ENCODE measurements at regions not wholly inside any gene's neighbourhood (a gene's known extent, or its start where the extent isn't known, plus 50 kb on each side); places are given as distances from the start of the nearest gene placed in this dataset.
"Not testable (repeated sequence)": the region's sequence is repeated elsewhere in the genome, so short reads cannot be mapped to it uniquely, and the experiment has no call there.

DNA sequence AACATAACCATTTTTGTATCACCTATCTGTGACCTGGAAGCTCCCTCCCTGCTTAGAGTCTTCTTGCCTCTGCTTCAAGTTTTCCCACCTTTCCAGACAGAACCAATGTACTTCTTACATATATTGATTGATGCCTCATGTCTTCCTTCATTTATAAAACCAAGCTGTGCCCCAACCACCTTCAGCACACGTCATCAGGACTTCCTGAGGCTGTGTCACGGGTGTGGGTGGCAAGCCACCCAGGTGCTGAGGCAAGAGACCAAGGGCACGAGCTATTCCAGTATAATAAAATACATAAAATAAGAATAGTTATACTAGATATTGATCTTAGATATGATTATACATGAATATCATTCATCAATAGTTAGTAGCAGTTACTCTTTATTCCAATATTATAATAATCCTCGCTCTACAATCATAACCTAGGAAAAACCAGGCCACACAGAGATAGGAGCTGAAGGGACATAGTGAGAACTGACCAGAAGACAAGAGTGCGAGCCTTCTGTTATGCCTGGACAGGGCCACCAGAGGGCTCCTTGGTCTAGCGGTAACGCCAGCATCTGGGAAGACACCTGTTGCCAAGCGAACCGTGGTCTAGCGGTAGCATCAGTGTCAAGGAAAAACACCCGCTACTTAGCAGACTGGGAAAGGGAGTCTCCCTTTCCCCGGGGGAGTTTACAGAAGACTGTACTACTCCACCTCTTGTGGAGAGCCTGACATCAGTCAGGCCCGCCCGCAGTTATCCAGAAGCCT, 180.2 kb upstream of the ERCC4 start:
- H3K4me1 Mint-ChIP-seq; H3K4me3 Mint-ChIP-seq; DNase-seq; H3K36me3 Mint-ChIP-seq (ENCODE audit: low read depth); H3K27ac Mint-ChIP-seq; ATAC-seq; H3K27me3 Mint-ChIP-seq; H3K9me3 ChIP-seq (ENCODE audit: control insufficient read depth, low read length, poor library complexity, severe bottlenecking): not testable (repeated sequence)

DNA sequence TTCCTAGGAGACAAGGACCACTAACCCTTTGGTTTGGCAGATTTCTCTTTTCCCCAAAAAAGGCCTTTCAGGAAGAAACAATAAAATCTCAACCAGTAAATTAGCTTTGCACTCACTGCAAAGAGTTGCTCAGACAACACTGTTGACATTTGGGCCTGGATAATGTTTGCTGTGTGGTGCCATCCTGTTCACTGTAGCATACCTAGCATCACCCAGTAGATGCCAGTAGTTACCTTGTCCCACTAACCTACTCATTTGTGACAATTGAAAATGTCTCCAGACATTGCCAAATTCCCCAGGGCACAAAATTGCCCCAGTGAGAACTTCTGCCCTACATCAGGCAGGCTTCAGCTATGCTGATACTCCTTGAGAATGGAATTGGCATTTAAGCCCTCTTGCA, 177.0 kb upstream of the ERCC4 start:
- no peak overlapping the region for H3K27ac Mint-ChIP-seq
- no peaks in the 10 kb centered on the region for H3K4me1 Mint-ChIP-seq
- H3K27me3 Mint-ChIP-seq: no peaks in the 10 kb centered on the region
- no peak for DNase-seq
- peaks cover 3% of the 10 kb centered on the region for H3K9me3 ChIP-seq (ENCODE audit: control insufficient read depth, low read length, poor library complexity, severe bottlenecking)
- no peaks in the 10 kb centered on the region for H3K36me3 Mint-ChIP-seq (ENCODE audit: low read depth)
- no peak overlapping the region for H3K4me3 Mint-ChIP-seq
- no peak for ATAC-seq

DNA sequence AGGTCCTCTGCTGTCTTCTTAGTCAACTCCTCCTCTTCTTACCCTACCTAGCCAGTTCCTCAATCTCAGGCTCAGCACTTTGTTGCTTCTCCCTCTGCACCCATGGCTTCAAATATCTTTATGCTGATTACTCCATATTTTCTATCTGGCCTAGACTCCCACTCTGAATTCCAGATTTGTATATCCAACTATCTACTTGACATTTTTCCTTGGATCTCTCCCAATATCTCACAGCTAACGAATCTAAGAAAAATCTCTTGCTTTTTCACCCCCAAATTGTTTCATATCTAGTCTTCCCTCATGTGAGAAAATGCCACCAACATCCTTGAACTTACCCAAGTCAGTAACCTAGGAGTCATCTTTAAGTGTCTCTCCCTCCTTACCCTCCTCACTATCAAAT, 176.4 kb upstream of the ERCC4 start:
- no peaks in the 10 kb centered on the region for H3K4me1 Mint-ChIP-seq
- H3K27ac Mint-ChIP-seq: no peak overlapping the region
- no peaks in the 10 kb centered on the region for H3K36me3 Mint-ChIP-seq (ENCODE audit: low read depth)
- DNase-seq (no peak), ATAC-seq (no peak)
- no peaks in the 10 kb centered on the region for H3K27me3 Mint-ChIP-seq
- peaks cover 3% of the 10 kb centered on the region for H3K9me3 ChIP-seq (ENCODE audit: control insufficient read depth, low read length, poor library complexity, severe bottlenecking)
- H3K4me3 Mint-ChIP-seq: no peak overlapping the region

DNA sequence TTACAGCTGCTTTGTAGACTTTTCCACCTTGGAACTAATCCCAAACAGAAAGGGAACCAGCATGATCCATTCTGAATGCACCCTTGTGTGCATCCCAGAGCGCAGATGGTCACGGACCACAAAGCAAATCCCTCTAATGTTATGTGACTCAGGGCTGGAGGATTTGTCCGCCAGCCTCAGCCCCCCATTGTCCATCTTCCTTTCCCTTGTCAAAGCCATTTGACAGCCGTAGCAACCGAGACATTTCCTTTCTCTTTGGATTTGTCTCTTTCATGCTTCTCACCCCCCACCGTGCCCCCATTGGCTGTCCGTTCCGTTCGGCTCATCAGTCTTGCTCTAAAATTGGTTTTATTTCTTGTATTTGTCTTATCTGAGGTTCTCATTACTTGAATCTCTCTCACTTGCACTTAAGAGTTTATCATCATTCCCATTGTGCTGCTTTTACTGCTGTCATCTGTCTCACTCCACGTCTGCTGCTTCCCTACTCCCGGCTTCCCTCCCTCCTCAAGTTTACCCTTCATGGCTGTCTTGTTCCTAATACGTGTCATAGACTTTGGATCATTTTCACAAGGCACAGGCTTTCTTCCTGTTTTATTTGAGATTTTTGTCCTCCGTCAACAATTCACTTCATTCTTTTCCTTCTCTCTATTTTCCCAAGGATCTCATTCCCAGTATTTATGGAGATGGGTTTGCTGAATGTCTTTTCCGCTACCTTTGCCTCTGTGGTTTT, 163.4 kb upstream of the ERCC4 start:
- DNase-seq (no peak), ATAC-seq (no peak)
- Mint-ChIP-seq H3K4me3 (no peak overlapping the region), H3K27ac (no peak overlapping the region), H3K27me3 (no peaks in the 10 kb centered on the region), H3K36me3 (ENCODE audit: low read depth) (no peaks in the 10 kb centered on the region), H3K4me1 (no peaks in the 10 kb centered on the region)
- no peaks in the 10 kb centered on the region for H3K9me3 ChIP-seq (ENCODE audit: control insufficient read depth, low read length, poor library complexity, severe bottlenecking)

DNA sequence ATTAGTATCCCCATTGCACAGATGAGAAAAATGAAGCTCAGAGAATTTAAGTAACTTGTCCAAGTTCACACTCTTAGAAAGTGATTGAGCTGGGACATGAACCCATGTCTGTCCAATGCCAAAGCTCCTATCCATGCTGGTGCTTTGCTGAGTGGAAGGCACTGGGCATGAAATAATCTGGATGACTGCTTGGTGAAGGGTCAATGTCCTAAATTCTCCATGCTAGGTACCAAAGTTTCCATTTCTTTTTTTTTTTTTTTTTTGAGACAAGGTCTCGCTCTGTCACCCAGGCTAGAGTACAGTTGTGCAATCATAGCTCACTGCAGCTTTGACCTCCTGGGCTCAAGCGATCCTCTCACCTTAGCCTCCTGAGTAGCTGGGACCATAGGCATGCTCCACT, 153.6 kb upstream of the ERCC4 start:
- DNase-seq (no peak), ATAC-seq (no peak)
- no peaks in the 10 kb centered on the region for H3K9me3 ChIP-seq (ENCODE audit: control insufficient read depth, low read length, poor library complexity, severe bottlenecking)
- no peak overlapping the region for H3K27ac Mint-ChIP-seq
- no peaks in the 10 kb centered on the region for H3K36me3 Mint-ChIP-seq (ENCODE audit: low read depth)
- H3K27me3 Mint-ChIP-seq: peaks cover 5% of the 10 kb centered on the region
- no peaks in the 10 kb centered on the region for H3K4me1 Mint-ChIP-seq
- H3K4me3 Mint-ChIP-seq: no peak overlapping the region

DNA sequence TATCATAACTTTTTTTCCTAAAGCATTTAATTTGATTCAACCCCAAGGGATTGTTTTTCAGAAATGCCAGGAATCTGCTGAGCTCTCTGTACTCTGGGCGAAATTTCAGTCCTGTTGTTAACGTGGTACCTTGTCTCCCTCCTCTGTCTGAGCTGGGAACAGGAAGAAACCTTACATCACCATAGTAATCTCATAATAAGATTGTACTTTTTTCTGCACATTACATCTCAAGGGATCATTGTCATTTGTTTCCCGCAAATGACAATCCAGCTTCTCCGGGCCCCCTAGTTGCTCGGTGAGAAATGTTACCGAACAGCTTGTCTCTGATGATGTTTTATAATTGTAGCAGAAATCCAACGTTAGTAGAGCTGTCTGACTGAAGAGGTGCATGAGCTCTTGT, 152.7 kb upstream of the ERCC4 start:
- Mint-ChIP-seq H3K4me1 (no peaks in the 10 kb centered on the region), H3K4me3 (no peak overlapping the region), H3K27ac (no peak overlapping the region), H3K36me3 (ENCODE audit: low read depth) (no peaks in the 10 kb centered on the region), H3K27me3 (peaks cover 1% of the 10 kb centered on the region)
- DNase-seq (no peak), ATAC-seq (no peak)
- no peaks in the 10 kb centered on the region for H3K9me3 ChIP-seq (ENCODE audit: control insufficient read depth, low read length, poor library complexity, severe bottlenecking)

DNA sequence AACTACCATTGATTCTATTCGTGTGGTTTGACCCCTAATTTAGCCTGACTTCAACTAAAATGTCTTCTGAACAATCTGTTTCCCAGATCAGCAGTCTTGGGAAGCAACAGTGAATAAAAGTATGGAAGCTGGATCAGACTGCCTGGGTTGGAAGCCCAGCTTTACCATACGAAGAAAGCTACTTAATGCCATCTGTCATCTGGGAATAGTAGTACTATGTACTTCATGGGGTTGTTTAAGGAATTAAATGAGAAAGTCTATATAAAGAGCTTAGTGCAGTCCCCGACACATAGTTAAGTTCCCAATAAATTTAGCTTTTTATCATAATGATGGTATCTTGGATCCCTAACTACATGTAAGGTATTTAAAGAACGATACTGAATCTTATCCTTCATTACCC, 151.5 kb upstream of the ERCC4 start:
- no peaks in the 10 kb centered on the region for H3K27me3 Mint-ChIP-seq
- H3K9me3 ChIP-seq (ENCODE audit: control insufficient read depth, low read length, poor library complexity, severe bottlenecking): no peaks in the 10 kb centered on the region
- ATAC-seq (no peak), DNase-seq (no peak)
- H3K36me3 Mint-ChIP-seq (ENCODE audit: low read depth): no peaks in the 10 kb centered on the region
- no peak overlapping the region for H3K4me3 Mint-ChIP-seq
- no peak overlapping the region for H3K27ac Mint-ChIP-seq
- no peaks in the 10 kb centered on the region for H3K4me1 Mint-ChIP-seq

DNA sequence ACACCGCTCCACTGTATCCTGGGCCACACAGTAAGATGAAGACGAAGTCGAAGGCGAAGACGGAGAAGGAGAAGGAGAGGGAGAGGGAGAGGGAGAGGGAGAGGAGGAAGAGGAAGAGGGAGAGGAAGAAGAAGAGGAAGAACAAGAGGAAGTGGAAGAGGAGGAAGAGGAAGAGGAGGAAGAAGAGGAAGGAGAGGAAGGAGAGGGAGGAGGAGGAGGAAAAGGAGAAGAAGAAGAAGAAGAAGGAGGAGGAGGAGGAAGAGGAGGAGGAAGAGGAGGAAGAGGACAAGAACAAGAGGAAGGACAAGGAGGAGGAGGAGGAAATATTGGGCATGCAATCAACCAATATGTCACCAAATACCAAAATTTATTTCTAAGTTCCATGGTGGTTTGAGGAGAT, 149.5 kb upstream of the ERCC4 start:
- H3K9me3 ChIP-seq (ENCODE audit: control insufficient read depth, low read length, poor library complexity, severe bottlenecking): no peaks in the 10 kb centered on the region
- Mint-ChIP-seq H3K27ac (no peak overlapping the region), H3K27me3 (no peaks in the 10 kb centered on the region), H3K4me1 (no peaks in the 10 kb centered on the region), H3K4me3 (no peak overlapping the region), H3K36me3 (ENCODE audit: low read depth) (no peaks in the 10 kb centered on the region)
- ATAC-seq (no peak), DNase-seq (no peak)

DNA sequence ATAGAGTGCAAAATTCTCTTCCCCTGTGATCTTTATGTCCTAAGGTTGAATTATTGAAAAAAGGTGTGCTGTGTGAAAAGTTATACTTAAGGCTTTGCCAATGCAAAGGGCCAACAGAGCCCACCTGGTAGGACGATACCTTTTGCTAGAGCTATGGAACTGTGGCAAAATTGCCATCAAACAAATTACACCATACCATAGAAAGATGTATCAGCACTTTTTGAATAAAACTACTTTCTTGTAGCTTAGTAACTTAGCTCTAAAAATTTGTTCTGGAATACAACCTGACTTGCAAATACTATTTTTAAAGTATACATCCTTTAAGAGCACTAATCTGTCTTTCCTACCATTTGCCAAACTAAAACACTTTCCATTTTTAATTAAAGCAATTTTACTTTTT, 147.2 kb upstream of the ERCC4 start:
- Mint-ChIP-seq H3K4me1 (no peaks in the 10 kb centered on the region), H3K27me3 (no peaks in the 10 kb centered on the region), H3K4me3 (no peak overlapping the region), H3K27ac (no peak overlapping the region), H3K36me3 (ENCODE audit: low read depth) (no peaks in the 10 kb centered on the region)
- no peak for DNase-seq
- no peak for ATAC-seq
- H3K9me3 ChIP-seq (ENCODE audit: control insufficient read depth, low read length, poor library complexity, severe bottlenecking): no peaks in the 10 kb centered on the region

DNA sequence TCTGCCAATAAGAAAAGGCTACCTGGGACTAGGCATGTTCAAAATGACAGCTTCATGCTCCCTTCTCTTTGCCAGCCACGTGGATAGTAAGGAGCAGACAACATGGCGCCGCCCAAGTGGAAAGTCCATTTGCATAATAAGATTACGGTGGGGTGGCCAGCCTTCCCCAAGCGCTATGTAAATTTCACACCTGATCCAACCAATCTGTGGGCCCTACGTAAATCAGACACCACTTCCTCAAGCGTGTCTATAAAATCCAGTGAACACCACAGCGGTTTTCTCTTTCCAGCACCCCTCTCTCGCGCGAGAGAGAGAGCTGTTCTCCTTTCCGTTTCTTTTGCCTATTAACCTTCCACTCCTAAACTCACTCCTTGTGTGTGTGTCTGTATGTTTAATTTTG, 140.3 kb upstream of the ERCC4 start:
- DNase-seq (no peak), ATAC-seq (no peak)
- Mint-ChIP-seq H3K36me3 (ENCODE audit: low read depth) (peaks cover 2% of the 10 kb centered on the region), H3K27ac (no peak overlapping the region), H3K4me3 (no peak overlapping the region), H3K4me1 (no peaks in the 10 kb centered on the region), H3K27me3 (no peaks in the 10 kb centered on the region)
- H3K9me3 ChIP-seq (ENCODE audit: control insufficient read depth, low read length, poor library complexity, severe bottlenecking): no peaks in the 10 kb centered on the region

DNA sequence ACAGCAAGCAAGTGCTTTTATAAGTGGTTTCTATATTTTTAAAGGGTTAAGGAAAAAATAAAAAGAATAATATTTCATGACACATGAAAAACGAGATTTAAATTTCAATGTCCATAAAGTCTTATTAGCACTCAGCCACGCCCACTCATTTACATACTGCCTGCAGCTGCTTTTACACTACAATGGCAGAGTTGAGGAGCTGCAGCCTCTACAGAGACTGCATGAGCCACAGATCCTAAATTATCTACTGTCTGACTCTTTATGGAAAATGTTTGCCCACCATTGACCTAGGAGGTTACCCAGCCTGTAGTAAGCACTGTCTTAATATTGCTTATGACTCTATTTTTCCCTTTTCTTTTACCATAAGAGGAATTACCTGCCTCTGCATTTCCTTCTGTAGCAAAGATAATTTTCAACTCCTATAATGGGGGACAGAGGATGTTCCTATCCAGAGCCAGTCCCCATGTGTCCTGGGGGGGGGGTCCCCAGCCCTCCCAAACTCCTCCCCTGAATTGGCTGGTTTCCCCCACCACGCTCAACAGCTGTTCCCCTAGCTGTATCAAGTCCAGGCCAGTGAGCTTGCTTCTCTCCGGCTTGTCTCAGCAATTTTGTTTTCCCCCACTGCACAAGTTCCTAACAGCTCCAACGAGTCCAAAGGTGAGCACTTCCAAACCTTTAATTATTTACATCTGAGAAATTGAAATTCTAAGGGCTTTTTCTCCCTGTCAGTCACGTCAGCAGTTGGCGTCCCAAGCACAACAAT, 139.4 kb upstream of the ERCC4 start:
- Mint-ChIP-seq H3K27me3 (no peaks in the 10 kb centered on the region), H3K36me3 (ENCODE audit: low read depth) (peaks cover 2% of the 10 kb centered on the region), H3K4me1 (no peaks in the 10 kb centered on the region), H3K4me3 (no peak overlapping the region), H3K27ac (no peak overlapping the region)
- ATAC-seq: no peak
- no peak for DNase-seq
- H3K9me3 ChIP-seq (ENCODE audit: control insufficient read depth, low read length, poor library complexity, severe bottlenecking): no peaks in the 10 kb centered on the region

DNA sequence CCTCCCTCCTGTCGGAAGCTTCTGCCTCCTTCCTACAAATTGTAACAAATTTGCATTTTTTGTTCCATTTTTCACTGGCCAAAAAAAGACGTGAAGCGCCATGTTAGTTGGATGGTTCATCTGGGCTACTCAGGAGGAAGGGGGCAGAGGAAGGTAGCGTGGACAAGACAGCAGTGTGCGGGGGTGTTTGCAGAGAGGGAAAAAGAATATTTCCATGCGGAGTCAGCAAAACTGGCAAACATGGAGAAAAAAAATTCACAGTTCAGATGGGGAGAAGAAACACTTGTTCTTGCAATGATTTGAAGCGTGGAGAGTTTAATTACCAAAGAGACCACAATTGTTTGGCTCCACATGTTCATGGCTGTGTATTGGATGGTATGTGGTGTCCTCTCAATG, 138.8 kb upstream of the ERCC4 start:
- peaks cover 2% of the 10 kb centered on the region for H3K36me3 Mint-ChIP-seq (ENCODE audit: low read depth)
- H3K27me3 Mint-ChIP-seq: no peaks in the 10 kb centered on the region
- no peak overlapping the region for H3K4me3 Mint-ChIP-seq
- no peaks in the 10 kb centered on the region for H3K9me3 ChIP-seq (ENCODE audit: control insufficient read depth, low read length, poor library complexity, severe bottlenecking)
- no peak for DNase-seq
- ATAC-seq: no peak
- H3K4me1 Mint-ChIP-seq: no peaks in the 10 kb centered on the region
- H3K27ac Mint-ChIP-seq: no peak overlapping the region

DNA sequence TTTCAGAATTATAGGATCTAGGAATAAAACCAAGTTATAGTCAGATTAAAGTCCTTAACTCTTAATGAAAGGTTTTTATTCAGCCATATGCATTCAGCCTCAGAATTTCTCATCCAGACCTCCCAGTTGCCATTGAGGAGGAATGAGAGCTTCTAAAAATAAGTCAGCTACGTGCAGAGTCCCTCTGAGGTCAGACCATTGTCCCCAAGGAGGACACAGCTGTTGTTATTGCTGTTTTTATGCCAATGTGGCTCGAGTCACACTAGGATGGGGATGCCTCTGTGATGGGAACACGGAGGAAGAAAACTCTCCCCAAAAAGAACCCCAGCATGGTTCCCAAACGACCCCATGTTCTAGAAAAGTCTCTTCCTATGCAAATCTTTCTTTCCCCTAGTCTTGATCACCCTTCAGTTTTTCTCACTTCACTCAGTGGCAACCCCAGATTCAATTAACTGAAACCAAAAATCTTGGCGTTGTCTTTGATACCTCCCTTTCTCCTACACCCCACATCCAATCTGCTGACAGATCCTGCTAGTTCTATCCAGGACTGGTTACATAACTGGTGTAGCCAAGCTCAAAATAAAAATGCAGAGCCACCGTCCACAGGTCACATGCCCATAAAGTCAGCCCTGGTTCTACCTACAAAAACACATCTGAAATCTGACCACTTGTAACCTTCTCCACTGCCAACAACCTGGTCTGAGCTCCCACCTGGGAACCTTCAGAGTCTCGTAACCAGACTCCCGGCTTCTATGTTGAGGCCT, 138.2 kb upstream of the ERCC4 start:
- DNase-seq: no peak
- no peaks in the 10 kb centered on the region for H3K27me3 Mint-ChIP-seq
- H3K4me3 Mint-ChIP-seq: no peak overlapping the region
- no peaks in the 10 kb centered on the region for H3K4me1 Mint-ChIP-seq
- ATAC-seq: no peak
- peaks cover 2% of the 10 kb centered on the region for H3K36me3 Mint-ChIP-seq (ENCODE audit: low read depth)
- H3K9me3 ChIP-seq (ENCODE audit: control insufficient read depth, low read length, poor library complexity, severe bottlenecking): no peaks in the 10 kb centered on the region
- no peak overlapping the region for H3K27ac Mint-ChIP-seq
